IMR-90 (cell line): ENCODE measurements at regions not wholly inside any gene's neighbourhood (a gene's known extent, or its start where the extent isn't known, plus 50 kb on each side); places are given as distances from the start of the nearest gene placed in this dataset.

Experiments
- ATAC-seq: fragments of 200-7000 bp; cut with Tn5 transposase; 2 replicates; pipeline ENCODE4 v1.9.1; 2020; ENCODE audit warnings: low read depth, mild to moderate bottlenecking, moderate library complexity
- BruUV-seq: library from RNA; stranded (reverse); fragments of 400-500 nt; replicated peaks from 2 replicates; lab custom pipeline; 2021; lab: Mats Ljungman, UMichigan
- CTCF ChIA-PET: fragments of 300-600 bp; formaldehyde crosslinking; extraction: SDS; loops from one replicate; lab custom pipeline; 2021; ENCODE audit warnings: antibody characterized with exemption; lab: Yijun Ruan, JAX
- POLR2A ChIA-PET: fragments of 300-600 bp; sonication (Branson Sonifier 250); formaldehyde crosslinking; loops from one replicate; lab custom pipeline; 2022; ENCODE audit warnings: antibody characterized with exemption; ENCODE audit not compliant: unreplicated experiment; lab: Charles Lee
- DNase-seq: peaks from one replicate; pipeline ENCODE4 v3.0.0; 2013
- H2AFZ ChIP-seq: replicated peaks from 2 replicates; pipeline ENCODE3; 2013; ENCODE audit warnings: low read length, mild to moderate bottlenecking; ENCODE audit not compliant: poor library complexity
- H2AK5ac ChIP-seq: 2 replicates; pipeline ENCODE4 v1.6.1; 2013; ENCODE audit warnings: low read depth, low read length, inconsistent platforms
- H2AK9ac ChIP-seq: replicated peaks from 2 replicates; pipeline ENCODE3; 2013; ENCODE audit warnings: mild to moderate bottlenecking, low read depth, low read length, moderate library complexity; ENCODE audit not compliant: poor library complexity
- H2BK120ac ChIP-seq: 2 replicates; pipeline ENCODE4 v1.6.1; 2013; ENCODE audit warnings: low read depth, low read length, inconsistent platforms
- H2BK15ac ChIP-seq: 3 replicates; pipeline ENCODE4 v1.6.1; 2013; ENCODE audit warnings: low read depth, low read length, inconsistent platforms
- H2BK20ac ChIP-seq: 2 replicates; pipeline ENCODE4 v1.6.1; 2013; ENCODE audit warnings: low read depth, mild to moderate bottlenecking, inconsistent platforms, low read length, moderate library complexity
- H2BK5ac ChIP-seq: 2 replicates; pipeline ENCODE4 v1.6.1; 2013; ENCODE audit warnings: mild to moderate bottlenecking, low read depth, low read length, inconsistent platforms; ENCODE audit not compliant: poor library complexity, severe bottlenecking
- H3K14ac ChIP-seq: replicated peaks from 2 replicates; pipeline ENCODE4 v1.6.1; 2013; ENCODE audit warnings: low read depth, low read length, inconsistent platforms
- H3K18ac ChIP-seq: 2 replicates; pipeline ENCODE4 v1.6.1; 2013; ENCODE audit warnings: low read depth, low read length, control low read depth
- H3K23ac ChIP-seq: 2 replicates; pipeline ENCODE4 v1.6.1; 2013; ENCODE audit warnings: low read depth, low read length, inconsistent platforms
- H3K27ac ChIP-seq: 2 replicates; pipeline ENCODE4 v1.5.1; 2013; ENCODE audit warnings: mild to moderate bottlenecking, control low read depth, low read length; ENCODE audit not compliant: insufficient read depth
- H3K27me3 ChIP-seq: 2 replicates; pipeline ENCODE4 v1.6.1; 2013; ENCODE audit warnings: low read length; ENCODE audit not compliant: control insufficient read depth, insufficient read depth
- H3K36me3 ChIP-seq: 2 replicates; pipeline ENCODE4 v1.6.1; 2013; ENCODE audit warnings: low read length, mixed read lengths; ENCODE audit not compliant: control insufficient read depth, insufficient read depth
- H3K4ac ChIP-seq: 2 replicates; pipeline ENCODE4 v1.6.1; 2013; ENCODE audit warnings: low read depth, low read length, inconsistent platforms
- H3K4me1 ChIP-seq: 2 replicates; pipeline ENCODE4 v1.6.1; 2013; ENCODE audit warnings: low read length, mixed read lengths; ENCODE audit not compliant: control insufficient read depth, insufficient read depth
- H3K4me2 ChIP-seq: 2 replicates; pipeline ENCODE4 v1.6.1; 2013; ENCODE audit warnings: low read depth, mild to moderate bottlenecking, control low read depth, low read length, moderate library complexity
- H3K4me3 ChIP-seq: 2 replicates; pipeline ENCODE4 v1.5.1; 2013; ENCODE audit warnings: low read depth, mild to moderate bottlenecking, control low read depth, low read length, moderate library complexity; ENCODE audit not compliant: insufficient read depth
- H3K56ac ChIP-seq: 2 replicates; pipeline ENCODE4 v1.6.1; 2013; ENCODE audit warnings: low read length, inconsistent platforms; ENCODE audit not compliant: insufficient read depth; ENCODE audit errors: extremely low read depth
- H3K79me1 ChIP-seq, 2 experiments: 2 replicates each; pipeline ENCODE4 v1.6.1; 2013; ENCODE audit warnings: low read length in 2 of 2, inconsistent platforms in 1 of 2, low read depth in 1 of 2
- H3K9ac ChIP-seq: 2 replicates; pipeline ENCODE4 v1.6.1; 2013; ENCODE audit warnings: low read depth, low read length, control low read depth
- H3K9me1 ChIP-seq: 2 replicates; pipeline ENCODE4 v1.6.1; 2013; ENCODE audit warnings: low read length, inconsistent platforms; ENCODE audit not compliant: insufficient read depth
- H3K9me3 ChIP-seq: 2 replicates; pipeline ENCODE4 v1.6.1; 2013; ENCODE audit warnings: low read length; ENCODE audit not compliant: control insufficient read depth, insufficient read depth
- H4K20me1 ChIP-seq: 2 replicates; pipeline ENCODE4 v1.6.1; 2013; ENCODE audit warnings: low read length, inconsistent platforms; ENCODE audit not compliant: insufficient read depth
- H4K5ac ChIP-seq: 2 replicates; pipeline ENCODE4 v1.6.1; 2013; ENCODE audit warnings: mild to moderate bottlenecking, low read depth, low read length, control low read depth
- H4K8ac ChIP-seq, 2 experiments: 2 replicates each; pipeline ENCODE4 v1.6.1; 2013; ENCODE audit warnings: low read depth in 2 of 2, low read length in 2 of 2, control low read depth in 1 of 2, inconsistent platforms in 1 of 2
- H4K91ac ChIP-seq: 2 replicates; pipeline ENCODE4 v1.6.1; 2013; ENCODE audit warnings: low read depth, low read length, inconsistent platforms; ENCODE audit not compliant: insufficient read depth
- BHLHE40 ChIP-seq: fragments of 150-350 bp; IDR thresholded peaks from 2 replicates; pipeline ENCODE4 v1.6.1; 2016; ENCODE audit warnings: mild to moderate bottlenecking, low read depth, low read length
- CHD1 ChIP-seq: IDR thresholded peaks from 2 replicates; pipeline ENCODE4 v1.6.1; 2012; ENCODE audit warnings: low read depth, low read length, improper control_type of control experiment
- FOS ChIP-seq: fragments of 150-350 bp; IDR thresholded peaks from 2 replicates; pipeline ENCODE4 v1.6.1; 2016; ENCODE audit warnings: low read depth, low read length
- MAFK ChIP-seq: IDR thresholded peaks from 2 replicates; pipeline ENCODE4 v1.6.1; 2012; ENCODE audit warnings: low read depth, low read length, improper control_type of control experiment
- MXI1 ChIP-seq: IDR thresholded peaks from 2 replicates; pipeline ENCODE4 v1.6.1; 2012; ENCODE audit warnings: low read depth, mild to moderate bottlenecking, low read length, moderate library complexity, borderline replicate concordance
- NFE2L2 ChIP-seq: fragments of 150-350 bp; IDR thresholded peaks from 2 replicates; pipeline ENCODE4 v1.6.1; 2016; ENCODE audit warnings: low read depth, mild to moderate bottlenecking, low read length
- POLR2A ChIP-seq: IDR thresholded peaks from 2 replicates; pipeline ENCODE4 v1.6.1; 2012; ENCODE audit warnings: mild to moderate bottlenecking, low read depth, low read length
- RAD21 ChIP-seq: IDR thresholded peaks from 2 replicates; pipeline ENCODE4 v1.6.1; 2012; ENCODE audit warnings: low read length, improper control_type of control experiment
- RCOR1 ChIP-seq: IDR thresholded peaks from 2 replicates; pipeline ENCODE4 v1.6.1; 2012; ENCODE audit warnings: mild to moderate bottlenecking, low read length, improper control_type of control experiment; ENCODE audit not compliant: insufficient replicate concordance
- RFX5 ChIP-seq: IDR thresholded peaks from 2 replicates; pipeline ENCODE4 v1.8.0; 2012; ENCODE audit warnings: low read depth, mild to moderate bottlenecking, low read length, moderate library complexity
- SMC3 ChIP-seq: fragments of 150-350 bp; IDR thresholded peaks from 2 replicates; pipeline ENCODE4 v1.6.1; 2016; ENCODE audit warnings: low read depth, mild to moderate bottlenecking, antibody characterized with exemption, low read length, moderate library complexity
- WGBS, 2 experiments: methylation state at CpG; one replicate each; pipeline versions ENCODE4 v1.1.5 to v1.1.7; 2013; ENCODE audit warnings: missing lambda C conversion rate in 2 of 2; ENCODE audit not compliant: insufficient read length in 1 of 2; ENCODE audit errors: extremely low coverage in 2 of 2; 5-methylcytosine and 5-hydroxymethylcytosine counted together
- dilution Hi-C: fragments of 300-500 bp; cut with HindIII; formaldehyde crosslinking; loops from one replicate; pipeline ENCODE4 v1.14.3; 2018; ENCODE audit warnings: low sequenced_read_pairs; ENCODE audit not compliant: unreplicated experiment
- in situ Hi-C: fragments of 300-500 bp; cut with MboI; formaldehyde crosslinking; loops from 3 replicates; pipeline ENCODE4 v1.14.3; 2019; ENCODE audit warnings: low sequenced_read_pairs, inconsistent platforms, mixed read lengths
- intact Hi-C: fragments of 100-400 bp; cut with micrococcal nuclease; formaldehyde crosslinking; loops from 2 replicates; pipeline ENCODE4 v1.10.0; 2022
- TF ChIP-seq, protein P1 (sequence below): fragments of 150-350 bp; IDR thresholded peaks from 2 replicates; pipeline ENCODE4 v1.6.1; 2016; ENCODE audit warnings: low read depth, mild to moderate bottlenecking, low read length, moderate library complexity, borderline replicate concordance
- TF ChIP-seq, protein P2 (sequence below): conservative IDR thresholded peaks from 2 replicates; pipeline ENCODE4 v1.5.1; 2012; ENCODE audit warnings: mild to moderate bottlenecking, low read depth, low read length, improper control_type of control experiment

DNA sequence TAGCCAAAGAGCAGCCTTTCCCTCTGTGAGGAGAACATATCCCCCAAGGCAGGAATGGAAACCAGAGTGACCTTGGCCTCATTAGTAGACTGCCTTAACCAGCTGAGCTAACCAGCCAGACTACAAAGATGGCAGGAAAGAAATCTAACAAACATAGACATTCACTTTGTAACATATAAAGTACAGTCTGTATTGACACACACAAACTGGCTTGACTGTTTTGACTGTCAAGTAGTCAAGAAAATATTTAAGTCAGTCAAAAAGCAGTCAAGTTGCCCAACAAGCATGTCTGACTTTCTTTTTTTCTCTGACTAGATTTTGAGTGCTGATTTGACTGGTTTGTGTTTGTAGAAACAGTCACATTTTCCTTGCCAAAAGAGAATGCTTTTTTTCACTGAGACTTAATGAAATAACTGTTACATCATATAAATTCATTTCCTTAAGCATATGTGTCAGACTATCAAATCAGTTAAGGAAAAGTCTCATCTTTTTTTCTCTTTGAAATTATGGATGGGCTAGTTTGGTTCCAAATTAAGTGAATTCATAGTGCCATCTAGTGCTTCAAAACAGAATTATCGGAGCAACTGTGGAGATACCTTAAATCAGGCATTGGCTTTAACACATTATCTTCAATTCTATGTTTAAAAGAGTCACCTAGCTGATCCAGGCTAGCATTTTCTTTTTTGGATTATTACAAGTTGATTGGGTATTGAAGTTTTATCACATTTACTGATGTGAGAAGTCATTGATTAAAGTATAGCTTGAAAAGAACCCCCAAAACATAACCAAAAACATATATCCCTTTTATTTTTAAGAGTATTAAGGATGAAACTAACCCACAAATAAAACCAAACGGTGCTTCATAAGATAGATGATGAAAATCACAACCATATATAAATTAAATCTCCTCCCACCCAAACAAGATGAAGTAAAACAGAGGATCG is 75.0 kb downstream of the ATP6V1G3 start:
- H2BK15ac ChIP-seq, result peak overlapping the region; percentile 66; the same call in 2 of the 3 replicates
- H3K18ac ChIP-seq, result peak overlapping the region; percentile 64; the same call in 1 of the 2 replicates
- DNase-seq (peak; percentile 70), ATAC-seq (peak; percentile 88)
- no CpG with 5 or more reads among the region's 3 CpGs for WGBS, 2 experiments
- peak overlapping the region; percentile 13; the same call in 1 of the 2 replicates for H2AK5ac ChIP-seq
- intact Hi-C loops (loop anchor here (1.0 to 10.0 kb wide), 7 partner anchors 221 to 1089 kb away; no protein-coding TSS in a partner anchor), dilution Hi-C loops (no loop called here), in situ Hi-C loops (loop anchor here (10.0 to 25.0 kb wide), 5 partner anchors 219 to 941 kb away; partner anchors contain the start of gene LHX9)
- H3K4me3 ChIP-seq, result no peak overlapping the region
- peak overlapping the region; percentile 58 for H3K4ac ChIP-seq
- H3K27ac ChIP-seq, result no peak overlapping the region
- H3K56ac ChIP-seq, result 0 out of 2 replicates have a peak overlapping the region, but pooled peaks have one; percentile 43
- H4K20me1 ChIP-seq, result no peaks in the 10 kb centered on the region
- no peak overlapping the region for H2AK9ac ChIP-seq
- ChIA-PET CTCF (interaction anchor here (0.6 to 1.5 kb wide), 6 partner anchors 78 to 846 kb away, joined by 3 to 5 read pairs (median 3); no protein-coding TSS in a partner anchor), POLR2A (no interaction called here)
- no peak overlapping the region for H2AFZ ChIP-seq
- H4K91ac ChIP-seq, result peak overlapping the region; percentile 66
- peak overlapping the region; percentile 4; the same call in 1 of the 2 replicates for H3K23ac ChIP-seq
- H4K8ac ChIP-seq, result peak overlapping the region in 1 of 2 experiments; percentile 22; a peak in 1 of 4 replicates
- peak overlapping the region; percentile 67 for H3K14ac ChIP-seq
- H4K5ac ChIP-seq, result 0 out of 2 replicates have a peak overlapping the region, but pooled peaks have one; percentile 40
- H2BK5ac ChIP-seq, result peak overlapping the region; percentile 15
- peaks cover 4% of the 10 kb centered on the region for H3K4me1 ChIP-seq
- no peaks in the 10 kb centered on the region for H3K9me3 ChIP-seq
- peaks cover 3% of the 10 kb centered on the region; the same call in 1 of the 2 replicates for H3K9me1 ChIP-seq
- H3K4me2 ChIP-seq, result no peak overlapping the region
- no TSS peak for BruUV-seq
- H2BK20ac ChIP-seq, result peak overlapping the region; percentile 61; the same call in 1 of the 2 replicates
- no peak overlapping the region for H3K9ac ChIP-seq
- no peaks in the 10 kb centered on the region for H3K79me1 ChIP-seq
- no peaks in the 10 kb centered on the region for H3K36me3 ChIP-seq
- H3K27me3 ChIP-seq, result no peaks in the 10 kb centered on the region
- peak overlapping the region; percentile 59 for H2BK120ac ChIP-seq
- TF ChIP-seq MAFK, result peak; percentile 13; the same call in 1 of the 2 replicates
- TF ChIP-seq RAD21, result peak; percentile 85
- TF ChIP-seq, protein P1, sequence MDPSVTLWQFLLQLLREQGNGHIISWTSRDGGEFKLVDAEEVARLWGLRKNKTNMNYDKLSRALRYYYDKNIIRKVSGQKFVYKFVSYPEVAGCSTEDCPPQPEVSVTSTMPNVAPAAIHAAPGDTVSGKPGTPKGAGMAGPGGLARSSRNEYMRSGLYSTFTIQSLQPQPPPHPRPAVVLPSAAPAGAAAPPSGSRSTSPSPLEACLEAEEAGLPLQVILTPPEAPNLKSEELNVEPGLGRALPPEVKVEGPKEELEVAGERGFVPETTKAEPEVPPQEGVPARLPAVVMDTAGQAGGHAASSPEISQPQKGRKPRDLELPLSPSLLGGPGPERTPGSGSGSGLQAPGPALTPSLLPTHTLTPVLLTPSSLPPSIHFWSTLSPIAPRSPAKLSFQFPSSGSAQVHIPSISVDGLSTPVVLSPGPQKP, result no peak
- TF ChIP-seq FOS, result no peak
- TF ChIP-seq RFX5, result no peak
- TF ChIP-seq SMC3, result peak; percentile 82
- TF ChIP-seq BHLHE40, result no peak
- no peak for TF ChIP-seq RCOR1
- no peak for TF ChIP-seq MXI1
- no peak; the same call in 1 of the 2 replicates for TF ChIP-seq CHD1
- TF ChIP-seq, protein P2, sequence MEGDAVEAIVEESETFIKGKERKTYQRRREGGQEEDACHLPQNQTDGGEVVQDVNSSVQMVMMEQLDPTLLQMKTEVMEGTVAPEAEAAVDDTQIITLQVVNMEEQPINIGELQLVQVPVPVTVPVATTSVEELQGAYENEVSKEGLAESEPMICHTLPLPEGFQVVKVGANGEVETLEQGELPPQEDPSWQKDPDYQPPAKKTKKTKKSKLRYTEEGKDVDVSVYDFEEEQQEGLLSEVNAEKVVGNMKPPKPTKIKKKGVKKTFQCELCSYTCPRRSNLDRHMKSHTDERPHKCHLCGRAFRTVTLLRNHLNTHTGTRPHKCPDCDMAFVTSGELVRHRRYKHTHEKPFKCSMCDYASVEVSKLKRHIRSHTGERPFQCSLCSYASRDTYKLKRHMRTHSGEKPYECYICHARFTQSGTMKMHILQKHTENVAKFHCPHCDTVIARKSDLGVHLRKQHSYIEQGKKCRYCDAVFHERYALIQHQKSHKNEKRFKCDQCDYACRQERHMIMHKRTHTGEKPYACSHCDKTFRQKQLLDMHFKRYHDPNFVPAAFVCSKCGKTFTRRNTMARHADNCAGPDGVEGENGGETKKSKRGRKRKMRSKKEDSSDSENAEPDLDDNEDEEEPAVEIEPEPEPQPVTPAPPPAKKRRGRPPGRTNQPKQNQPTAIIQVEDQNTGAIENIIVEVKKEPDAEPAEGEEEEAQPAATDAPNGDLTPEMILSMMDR, result peak; percentile 74
- no peak for TF ChIP-seq NFE2L2
- TF ChIP-seq POLR2A, result no peak
